SK-N-SH (cell line): ENCODE measurements at regions not wholly inside any gene's neighbourhood (a gene's known extent, or its start where the extent isn't known, plus 50 kb on each side); places are given as distances from the start of the nearest gene placed in this dataset.

Source experiments
- CTCF ChIP-seq: fragments of 200-600 bp; sonication (generic); IDR thresholded peaks from 2 replicates; pipeline ENCODE4 v1.6.1; 2017; ENCODE audit warnings: antibody characterized with exemption, mild to moderate bottlenecking, moderate library complexity
- ELF1 ChIP-seq: IDR thresholded peaks from 2 replicates; pipeline ENCODE4 v1.4.0; 2012
- EP300 ChIP-seq, 2 experiments: IDR thresholded peaks; 2 replicates each; pipeline versions ENCODE4 v1.4.0 to v1.6.1; 2012; ENCODE audit warnings: borderline replicate concordance in 1 of 2, low read depth in 1 of 2, low read length in 1 of 2
- FOXJ3 ChIP-seq: sonication (generic); formaldehyde crosslinking; IDR thresholded peaks from 2 replicates; pipeline ENCODE4 v1.5.1; 2020; ENCODE audit warnings: mild to moderate bottlenecking, missing genetic modification reagents
- FOXM1 ChIP-seq: IDR thresholded peaks from 2 replicates; pipeline ENCODE4 v1.4.0; 2012; ENCODE audit warnings: low read depth, mild to moderate bottlenecking
- GABPA ChIP-seq: IDR thresholded peaks from 2 replicates; pipeline ENCODE4 v1.4.0; 2012; ENCODE audit warnings: low read depth, mild to moderate bottlenecking
- GATA2 ChIP-seq: sonication (generic); formaldehyde crosslinking; IDR thresholded peaks from 2 replicates; pipeline ENCODE4 v1.5.0; 2020; ENCODE audit warnings: mild to moderate bottlenecking, missing genetic modification reagents
- MAX ChIP-seq: IDR thresholded peaks from 2 replicates; pipeline ENCODE4 v1.4.0; 2012; ENCODE audit warnings: low read depth
- NRF1 ChIP-seq: IDR thresholded peaks from 2 replicates; pipeline ENCODE4 v1.6.1; 2012; ENCODE audit warnings: low read depth, mild to moderate bottlenecking, low read length
- POLR2AphosphoS5 ChIP-seq: IDR thresholded peaks from 2 replicates; pipeline ENCODE4 v1.6.1; 2012; ENCODE audit warnings: low read depth, low read length
- SIN3A ChIP-seq: IDR thresholded peaks from 2 replicates; pipeline ENCODE4 v1.6.1; 2012; ENCODE audit warnings: low read depth, mild to moderate bottlenecking, low read length, moderate library complexity, borderline replicate concordance
- USF2 ChIP-seq: fragments of 150-350 bp; IDR thresholded peaks from 2 replicates; pipeline ENCODE4 v1.6.1; 2017; ENCODE audit warnings: antibody characterized with exemption, low read length, low read depth, borderline replicate concordance
- ZBTB33 ChIP-seq: IDR thresholded peaks from 2 replicates; pipeline ENCODE4 v1.4.0; 2012; ENCODE audit warnings: low read depth, borderline replicate concordance

GRCh38 chr7:156100086-156100485, 287.8 kb upstream of the SHH start:
- TF ChIP-seq CTCF: no peak
- no peak for TF ChIP-seq ZBTB33
- no peak for TF ChIP-seq GATA2 (CRISPR knock-in tag)
- no peak for TF ChIP-seq POLR2AphosphoS5
- TF ChIP-seq EP300 (IDR thresholded peaks at IDR 0.05; ENCODE audit: borderline replicate concordance in 1 of 2, low read depth in 1 of 2, low read length in 1 of 2): no peak
- no peak for TF ChIP-seq GABPA
- TF ChIP-seq FOXJ3 (CRISPR knock-in tag): no peak
- no peak for TF ChIP-seq MAX
- no peak for TF ChIP-seq NRF1
- no peak for TF ChIP-seq USF2
- TF ChIP-seq ELF1: no peak
- no peak for TF ChIP-seq FOXM1
- no peak for TF ChIP-seq SIN3A
